HG03460 (cell line): ENCODE measurements at regions not wholly inside any gene's neighbourhood (a gene's known extent, or its start where the extent isn't known, plus 50 kb on each side); places are given as distances from the start of the nearest gene placed in this dataset.
"Not testable (repeated sequence)": the region's sequence is repeated elsewhere in the genome, so short reads cannot be mapped to it uniquely, and the experiment has no call there.

ENCODE experiments used
- ATAC-seq: cut with Tn5 transposase; IDR thresholded peaks from one replicate; pipeline ENCODE4 v1.9.1; 2021; ENCODE audit not compliant: unreplicated experiment

GRCh38 chrX:45447331-45447730 is 246.7 kb upstream of the DIPK2B start:
- ATAC-seq = no peak

GRCh38 chrX:45445745-45446412 is 245.2 kb upstream of the DIPK2B start:
- no peak for ATAC-seq

DNA sequence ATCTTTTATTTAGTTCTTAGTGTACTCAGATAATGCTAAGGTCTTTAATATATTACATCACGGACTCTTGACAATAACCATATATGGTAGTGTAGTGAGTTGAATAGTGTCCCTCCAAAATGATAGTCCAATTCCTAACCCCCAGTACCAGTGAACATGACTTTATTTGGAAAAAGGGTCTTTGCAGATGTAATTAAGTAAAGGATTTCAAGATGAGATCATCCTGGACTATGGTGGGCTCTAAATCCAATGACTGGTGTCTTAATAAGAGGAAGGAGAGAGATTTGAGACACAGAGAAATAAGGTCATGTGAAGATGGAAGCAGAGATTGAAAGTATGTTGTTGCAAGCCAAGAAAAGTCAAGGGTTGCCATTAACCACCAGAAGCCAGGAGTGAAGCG is 236.5 kb upstream of the DIPK2B start:
- ATAC-seq = no peak

GRCh38 chrX:45435481-45435880 is 234.8 kb upstream of the DIPK2B start:
- no peak for ATAC-seq

- no peak for ATAC-seq
Observed at GRCh38 chrX:45434231-45434630, 233.6 kb upstream of the DIPK2B start.

GRCh38 chrX:45428831-45429230 is 228.2 kb upstream of the DIPK2B start:
- ATAC-seq = no peak

DNA sequence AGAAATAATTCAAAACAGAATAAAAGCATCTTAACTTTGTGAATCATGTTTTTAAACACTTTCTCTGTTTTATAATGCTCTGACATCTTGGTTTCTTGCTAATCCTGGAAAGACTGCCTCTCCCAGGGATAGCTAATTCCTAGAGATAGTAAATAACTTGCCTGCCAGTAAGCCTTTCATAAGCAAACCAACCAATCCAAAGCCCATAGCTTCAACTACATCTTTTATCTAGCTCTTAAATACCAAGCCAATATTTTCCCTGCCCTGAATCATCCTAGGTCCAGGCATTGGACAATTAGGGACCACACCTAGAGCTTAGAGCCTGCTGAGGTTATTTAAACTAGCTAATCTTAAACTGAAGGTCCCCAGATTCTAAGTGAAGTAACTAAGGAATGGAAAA is 223.7 kb upstream of the DIPK2B start:
- no peak for ATAC-seq

DNA sequence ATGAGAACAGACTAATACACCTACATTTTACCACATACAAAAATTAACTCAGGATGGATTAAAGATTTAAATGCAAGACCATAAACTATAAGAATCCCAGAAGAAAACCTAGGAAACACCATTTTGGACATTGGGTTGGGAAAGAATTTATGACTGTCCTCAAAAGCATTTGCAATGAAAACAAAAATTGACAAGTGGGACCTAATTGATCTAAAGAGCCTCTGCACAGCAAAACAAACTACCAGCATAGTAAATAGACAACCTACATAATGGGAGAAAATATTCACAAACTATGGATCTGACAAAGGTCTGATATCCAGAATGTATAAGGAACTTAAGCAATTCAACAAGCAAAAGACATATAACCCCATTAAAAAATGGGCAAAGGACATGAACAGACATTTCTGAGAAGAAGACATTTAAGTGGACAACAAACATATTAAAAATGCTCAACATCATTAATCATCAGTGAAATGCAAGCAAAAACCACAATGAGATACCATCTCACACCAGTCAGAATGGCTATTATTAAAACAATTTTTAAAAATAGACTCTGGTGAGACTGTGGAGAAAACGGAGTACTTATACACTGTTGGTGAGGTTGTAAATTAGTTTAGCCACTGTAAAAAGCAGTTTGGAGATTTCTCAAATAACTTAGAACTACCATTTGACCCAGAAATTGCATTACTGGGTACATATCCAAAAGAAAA is 221.7 kb upstream of the DIPK2B start:
- ATAC-seq = no peak

GRCh38 chrX:45421806-45422205 is 221.1 kb upstream of the DIPK2B start:
- no peak for ATAC-seq

DNA sequence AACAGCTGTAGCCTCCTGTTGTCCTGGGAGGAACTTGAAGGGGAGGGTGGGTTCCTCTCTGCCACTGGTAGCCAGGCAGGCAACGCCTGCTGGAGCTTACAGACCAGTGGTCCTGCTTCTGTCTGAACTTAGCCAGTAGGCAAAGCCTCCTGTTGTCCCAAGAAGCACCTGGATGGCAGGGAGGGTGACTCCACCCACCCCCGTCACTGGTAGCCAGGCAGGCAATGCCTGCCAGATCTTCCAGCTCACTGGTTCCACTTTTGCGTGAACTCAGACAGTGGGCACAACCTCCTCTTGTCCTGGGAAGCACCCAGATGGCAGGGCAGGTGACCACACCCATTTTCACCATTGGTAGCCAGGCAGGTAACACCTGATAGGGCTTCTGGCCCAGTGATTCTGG is 203.5 kb upstream of the DIPK2B start:
- ATAC-seq = no peak

- no peak for ATAC-seq
Observed at GRCh38 chrX:45401923-45402322, 201.2 kb upstream of the DIPK2B start.

- ATAC-seq = not testable (repeated sequence)
Observed at GRCh38 chrX:45400951-45401725, 200.5 kb upstream of the DIPK2B start.

- ATAC-seq = no peak
Observed at GRCh38 chrX:45400027-45400779, 199.5 kb upstream of the DIPK2B start.

DNA sequence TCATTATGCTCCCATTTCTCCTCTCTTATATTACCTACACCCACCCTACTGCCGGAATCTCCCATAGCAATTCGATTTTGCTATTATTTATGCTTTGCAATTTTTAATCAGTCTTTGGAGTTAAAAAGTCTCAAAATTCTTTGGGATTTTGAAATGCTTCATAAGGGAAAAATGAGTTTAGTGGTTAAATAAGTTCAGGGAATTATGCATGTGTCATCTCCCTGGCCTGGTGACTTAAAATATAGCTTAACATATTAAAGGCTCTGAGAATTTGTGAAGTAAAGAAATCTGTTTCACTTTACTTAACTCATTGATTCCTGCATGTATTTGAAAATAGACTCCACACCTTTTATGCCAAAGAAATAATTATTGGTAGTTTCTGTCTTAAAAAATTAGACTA is 185.1 kb upstream of the DIPK2B start:
- ATAC-seq = no peak

DNA sequence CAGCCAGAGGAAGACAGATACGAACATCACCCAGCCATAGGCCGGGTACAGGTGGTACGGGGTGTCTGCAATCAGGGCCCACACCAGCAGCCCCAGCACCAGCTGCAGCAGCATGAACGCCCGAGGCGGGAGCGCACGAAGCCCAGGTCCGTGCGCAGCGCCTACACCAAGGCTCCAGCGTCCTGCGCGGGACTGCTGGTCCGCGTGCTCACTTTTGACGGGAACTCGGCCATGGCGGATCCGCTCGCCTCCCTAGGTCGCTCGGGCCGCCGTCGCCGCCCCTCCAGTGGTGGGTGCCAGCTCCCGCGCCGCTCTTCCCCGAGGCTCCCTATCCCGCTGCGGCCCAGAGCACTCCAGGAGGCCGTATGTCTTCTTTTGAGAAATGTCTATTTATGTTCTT is 181.2 kb upstream of the DIPK2B start:
- ATAC-seq = no peak

DNA sequence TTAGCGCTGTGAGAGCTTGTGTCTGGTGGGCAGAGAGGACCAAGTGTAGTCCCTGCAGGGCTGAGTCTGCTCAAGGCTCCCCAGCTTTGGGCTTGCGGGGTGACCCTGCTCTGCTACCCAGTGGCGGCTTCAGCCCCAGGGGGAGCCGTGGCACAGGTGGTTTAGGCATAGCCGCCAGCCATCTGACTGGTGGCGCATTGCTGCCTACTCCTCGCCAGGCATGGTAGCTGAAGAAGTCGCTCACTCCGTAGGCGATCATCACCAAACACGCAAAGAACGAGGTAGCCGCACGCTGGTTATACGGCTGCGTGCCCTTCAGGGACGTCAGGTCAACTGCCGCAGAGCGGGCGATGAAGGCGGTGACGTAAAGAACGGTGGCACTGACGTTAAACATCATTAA is 180.7 kb upstream of the DIPK2B start:
- no peak for ATAC-seq

GRCh38 chrX:45379236-45379635 is 178.6 kb upstream of the DIPK2B start:
- no peak for ATAC-seq

- ATAC-seq = no peak
Observed at GRCh38 chrX:45372151-45372550, 171.5 kb upstream of the DIPK2B start.

DNA sequence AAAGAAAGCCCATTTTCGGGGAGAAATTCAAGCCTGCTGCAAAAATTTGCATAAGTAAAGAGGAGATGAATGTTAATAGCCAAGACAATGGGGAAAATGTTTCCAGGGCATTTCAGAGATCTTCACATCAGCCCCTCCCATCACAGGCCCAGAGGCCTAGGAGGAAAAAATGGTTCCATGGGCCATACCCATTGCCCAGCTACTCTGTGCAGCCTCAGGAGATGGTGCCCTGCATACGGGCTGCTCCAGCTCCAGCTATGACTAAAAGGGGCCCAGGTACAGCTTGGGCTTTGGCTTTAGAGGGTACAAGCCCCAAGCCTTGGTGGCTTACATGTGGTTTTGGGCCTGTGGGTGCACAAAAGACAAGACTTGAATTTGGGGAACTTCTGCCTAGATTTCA is 168.0 kb upstream of the DIPK2B start:
- no peak for ATAC-seq

DNA sequence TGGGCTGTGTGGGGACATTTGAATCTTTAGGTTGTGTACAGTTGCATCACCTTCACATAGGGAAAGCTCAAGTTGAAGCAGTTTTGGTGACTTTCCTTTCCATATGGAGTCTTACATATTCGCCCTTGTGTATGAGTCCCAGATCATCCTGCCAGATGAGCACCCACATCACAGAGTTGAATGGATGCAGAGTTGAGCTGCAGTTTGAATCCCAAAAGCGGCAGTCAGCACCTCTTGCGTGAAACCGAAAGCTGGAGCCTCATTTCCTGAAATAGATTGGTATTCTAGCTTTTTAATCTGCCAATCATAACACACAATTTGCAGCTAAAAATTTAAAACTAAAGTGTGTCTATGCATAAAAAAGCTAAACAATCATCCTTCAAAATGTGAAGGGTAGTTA is 162.9 kb upstream of the DIPK2B start:
- no peak for ATAC-seq

- ATAC-seq = no peak
Observed at GRCh38 chrX:45360571-45360970, 159.9 kb upstream of the DIPK2B start.
